Fibroblast of skin of back (primary cell): ENCODE measurements at regions not wholly inside any gene's neighbourhood (a gene's known extent, or its start where the extent isn't known, plus 50 kb on each side); places are given as distances from the start of the nearest gene placed in this dataset.
"Not testable (repeated sequence)": the region's sequence is repeated elsewhere in the genome, so short reads cannot be mapped to it uniquely, and the experiment has no call there.

Source experiments
- DNase-seq: peaks from one replicate; pipeline ENCODE4 v3.0.0-alpha.2; 2013

DNA sequence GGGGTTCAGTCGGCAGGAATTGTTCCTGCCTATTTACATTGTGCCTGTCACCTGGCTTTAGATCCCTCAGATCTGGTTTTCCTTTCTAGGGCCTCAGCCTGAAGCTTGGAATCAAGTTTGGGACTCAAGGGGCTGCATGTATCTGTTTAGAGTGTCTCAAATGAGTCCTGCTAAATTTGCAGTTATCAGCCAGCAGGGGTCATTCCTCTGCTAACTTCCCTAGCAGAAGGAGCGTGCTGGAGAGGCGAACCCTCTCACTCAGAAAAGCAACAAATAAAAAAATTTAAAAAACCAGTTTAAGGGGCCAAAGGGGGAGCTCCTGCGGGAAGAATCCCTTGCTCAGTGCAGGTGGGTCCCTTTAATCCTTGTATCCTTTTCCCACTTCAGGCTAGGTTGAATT lies 1220.2 kb downstream of the JRKL start:
- DNase-seq = peak; percentile 8

DNA sequence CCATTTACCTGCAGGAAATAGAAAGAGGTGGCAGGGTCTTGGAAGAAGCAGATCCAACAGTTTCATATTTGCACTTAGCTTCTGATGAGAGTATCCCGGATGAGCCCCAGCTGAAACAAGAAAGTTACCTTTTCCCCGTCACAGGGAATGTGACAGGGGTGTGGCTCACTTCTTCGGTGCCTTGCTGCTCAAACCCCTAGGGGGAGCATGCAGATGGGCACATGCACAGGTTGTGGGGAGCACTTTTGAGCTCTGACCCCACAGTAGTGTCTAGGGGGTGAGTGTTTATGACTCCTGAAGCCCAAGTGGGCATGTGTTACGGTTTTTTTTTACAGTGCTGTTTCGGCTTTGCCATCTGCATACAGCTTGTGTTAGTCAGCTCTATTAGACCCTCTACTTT lies 1221.0 kb downstream of the JRKL start:
- DNase-seq = no peak

DNA sequence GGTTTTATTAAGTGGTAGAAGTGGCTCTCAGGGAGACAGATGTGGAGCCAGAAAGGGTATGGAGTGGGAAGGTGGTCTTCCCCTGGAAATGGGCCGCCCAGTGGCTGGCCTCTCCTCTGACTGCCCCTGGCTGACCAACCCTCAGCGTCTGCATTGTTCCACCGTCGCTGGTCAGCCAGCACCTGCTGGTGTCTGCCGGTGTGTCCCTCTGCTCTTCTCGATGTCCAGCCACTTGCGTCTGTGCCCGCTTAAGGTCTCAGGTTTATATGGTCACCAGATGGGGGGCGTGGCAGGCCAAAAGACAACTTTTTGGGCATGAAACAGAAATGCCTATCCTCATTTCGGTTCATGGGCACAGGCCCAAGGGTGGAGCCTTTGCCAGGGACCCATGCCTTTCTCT lies 1221.5 kb downstream of the JRKL start:
- no peak for DNase-seq

DNA sequence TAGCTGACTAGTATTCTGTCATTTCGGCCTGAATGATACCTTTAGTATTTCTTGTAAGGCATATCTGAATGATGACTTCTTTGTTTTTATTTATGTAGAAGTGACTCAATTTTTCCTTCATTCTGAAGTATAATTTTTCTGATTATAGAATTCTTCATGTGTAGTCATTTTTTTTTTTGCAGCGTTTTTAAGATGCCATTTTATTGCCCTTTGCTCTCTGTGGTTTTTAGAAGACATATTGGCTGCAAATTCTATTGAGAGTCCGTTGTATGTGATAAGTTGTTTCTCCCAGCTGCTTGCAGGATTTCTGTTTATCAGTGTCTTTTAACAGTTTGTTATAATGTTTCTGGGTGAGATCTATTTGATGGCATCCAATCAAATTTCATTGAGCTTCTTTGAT lies 1224.8 kb downstream of the JRKL start:
- DNase-seq = peak; percentile 44

DNA sequence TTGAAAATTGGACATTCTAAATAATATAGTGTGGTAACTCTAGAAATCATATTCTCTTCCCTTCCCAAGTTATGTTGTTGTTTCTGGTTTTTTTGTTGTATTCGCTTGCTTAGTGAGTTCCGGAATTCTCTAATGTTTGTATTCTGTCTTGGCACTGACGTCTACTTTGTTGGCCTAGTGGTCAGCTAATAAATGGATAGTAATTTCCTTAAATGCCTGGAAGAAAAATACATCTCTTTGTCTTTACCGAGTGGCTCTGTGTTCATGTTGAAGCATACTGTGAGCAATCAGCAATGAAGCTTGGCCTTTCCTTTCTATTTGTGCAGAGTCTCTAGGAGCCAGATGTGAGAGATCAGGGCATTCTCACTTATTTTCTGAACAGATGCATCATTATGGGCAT lies 1225.7 kb downstream of the JRKL start:
- DNase-seq = no peak

DNA sequence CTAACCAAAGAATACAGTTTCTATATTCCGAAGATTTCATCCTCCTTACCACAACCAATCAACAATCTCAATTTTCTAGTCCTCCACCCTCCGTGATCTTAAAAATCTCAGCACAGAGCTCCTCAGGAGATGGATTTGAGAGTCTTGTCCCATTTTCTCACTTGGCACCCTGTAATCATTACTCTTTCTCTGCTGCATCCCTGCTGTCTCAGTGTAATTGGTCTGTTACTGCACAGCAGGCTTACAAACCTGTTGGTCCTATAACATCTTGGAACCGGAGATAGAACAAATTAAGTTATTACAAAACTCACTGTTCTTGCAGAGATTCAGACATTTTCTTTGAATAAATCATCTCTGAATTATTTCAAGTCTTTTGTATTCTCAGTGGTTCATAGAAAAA lies 1227.2 kb downstream of the JRKL start:
- DNase-seq = no peak

DNA sequence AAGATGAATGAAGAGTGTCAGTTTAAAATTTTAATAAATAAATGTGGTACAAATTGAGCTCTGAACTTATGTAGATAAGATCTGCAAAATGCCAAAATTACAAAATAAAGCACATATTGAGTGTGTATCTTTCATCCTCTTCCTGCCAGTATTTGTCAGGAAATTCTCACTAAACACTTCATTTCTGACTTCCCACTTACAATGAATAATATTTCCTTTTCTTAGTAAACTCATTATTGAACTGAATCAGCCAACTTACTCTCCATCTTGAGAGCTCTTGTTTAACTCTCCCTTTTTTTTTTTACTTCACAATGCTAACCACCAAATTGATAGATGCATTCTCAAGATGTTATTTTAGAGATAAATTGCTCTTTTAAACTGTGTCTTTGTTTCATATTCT lies 1230.2 kb downstream of the JRKL start:
- no peak for DNase-seq

DNA sequence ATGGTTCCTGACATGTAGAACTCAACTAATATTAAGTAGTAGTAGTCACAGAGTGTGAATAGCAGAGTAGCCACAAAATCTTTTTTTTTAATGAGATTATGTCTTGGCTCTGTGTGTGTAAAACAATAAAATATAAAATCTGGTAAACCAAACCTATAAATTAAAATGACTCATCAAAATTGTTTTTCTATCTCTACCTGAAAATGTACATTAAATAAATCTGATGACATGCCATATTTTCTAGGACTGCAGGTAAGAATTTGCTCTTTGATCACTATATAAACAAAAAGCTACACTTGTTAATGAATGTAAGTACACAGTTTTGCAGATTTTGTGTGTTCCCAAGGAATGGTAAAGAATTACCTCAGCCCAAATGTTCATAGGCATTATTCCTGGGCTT lies 1231.5 kb downstream of the JRKL start:
- no peak for DNase-seq

DNA sequence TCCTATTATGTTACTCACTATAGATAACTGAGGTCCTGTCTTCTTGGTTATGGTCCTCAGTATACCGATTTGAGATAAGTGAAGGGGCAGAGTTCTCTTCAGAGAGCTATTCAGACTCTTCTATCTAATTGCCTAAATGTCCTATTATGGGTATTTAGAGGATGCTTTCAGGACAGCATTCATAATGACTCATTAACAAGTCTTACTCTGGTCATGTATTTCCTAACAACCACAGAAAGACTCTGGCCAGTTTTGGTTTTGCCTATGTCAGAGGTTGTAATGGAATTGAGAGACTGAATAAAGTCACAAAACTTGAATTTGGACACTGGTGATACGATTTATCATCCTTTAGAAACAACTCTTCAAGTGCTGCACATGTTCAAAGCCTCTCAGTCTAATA lies 1233.0 kb downstream of the JRKL start:
- DNase-seq = no peak

DNA sequence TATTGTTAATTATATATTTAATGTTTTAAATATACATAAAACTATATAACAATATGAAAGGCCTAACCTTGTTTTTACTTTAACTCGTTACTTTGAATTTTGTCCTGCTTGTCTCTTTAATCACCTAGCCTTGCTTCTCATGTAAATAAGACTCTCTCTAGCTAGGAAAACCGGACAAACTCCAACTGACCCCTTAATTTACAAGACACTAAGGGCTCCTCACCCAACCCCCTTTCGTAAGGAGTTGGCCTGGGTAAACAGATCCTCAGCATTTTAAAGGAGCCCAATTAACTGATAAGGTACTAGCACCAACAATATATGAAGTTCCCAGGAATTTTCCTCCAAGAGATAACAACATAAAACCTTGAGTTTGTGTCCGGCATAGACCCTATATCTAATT lies 1246.9 kb downstream of the JRKL start:
- DNase-seq = not testable (repeated sequence)

DNA sequence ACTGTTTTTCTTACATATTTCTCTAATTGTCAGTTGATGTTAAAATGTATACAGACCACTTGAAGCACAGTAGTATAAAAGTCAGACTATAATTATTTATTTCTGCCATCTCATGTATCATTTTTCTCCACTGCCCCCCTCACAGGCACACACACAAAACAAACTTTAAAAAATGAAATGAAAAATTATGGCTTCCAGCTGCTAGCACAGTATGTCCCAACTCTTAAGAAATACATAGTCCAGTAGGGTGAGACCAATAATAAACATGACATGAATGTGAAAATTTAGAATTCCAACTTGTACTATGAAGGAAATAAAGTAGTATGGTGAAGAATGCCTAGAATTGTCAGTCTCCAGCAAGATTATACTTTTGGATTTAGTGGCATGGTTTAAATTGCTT lies 1247.9 kb downstream of the JRKL start:
- DNase-seq = no peak

DNA sequence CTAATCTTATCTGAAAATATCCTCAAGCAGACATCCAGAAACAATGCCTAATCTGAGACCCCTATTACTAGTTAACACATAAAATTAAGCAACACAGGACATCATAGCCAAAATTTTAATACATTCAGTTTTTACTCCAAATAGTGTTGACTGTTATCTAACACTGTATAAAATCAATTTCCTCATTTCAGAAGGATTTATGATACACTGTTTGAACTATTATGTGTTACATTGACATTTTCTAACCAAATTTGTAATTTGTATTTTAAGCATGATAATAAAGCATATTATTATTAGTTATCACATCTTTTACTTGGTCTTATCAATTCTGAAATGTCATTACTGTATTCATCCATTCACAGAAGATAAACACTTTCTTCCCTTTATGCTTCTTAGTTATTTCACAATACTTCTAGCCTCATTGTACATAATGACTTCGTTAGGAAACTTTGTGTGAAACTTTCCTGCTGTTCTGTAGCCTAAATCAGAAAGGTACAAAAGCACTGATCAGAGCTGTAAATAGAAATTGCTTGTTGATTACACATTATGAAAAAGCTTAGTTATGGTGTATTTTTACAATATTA lies 1248.9 kb downstream of the JRKL start:
- no peak for DNase-seq

DNA sequence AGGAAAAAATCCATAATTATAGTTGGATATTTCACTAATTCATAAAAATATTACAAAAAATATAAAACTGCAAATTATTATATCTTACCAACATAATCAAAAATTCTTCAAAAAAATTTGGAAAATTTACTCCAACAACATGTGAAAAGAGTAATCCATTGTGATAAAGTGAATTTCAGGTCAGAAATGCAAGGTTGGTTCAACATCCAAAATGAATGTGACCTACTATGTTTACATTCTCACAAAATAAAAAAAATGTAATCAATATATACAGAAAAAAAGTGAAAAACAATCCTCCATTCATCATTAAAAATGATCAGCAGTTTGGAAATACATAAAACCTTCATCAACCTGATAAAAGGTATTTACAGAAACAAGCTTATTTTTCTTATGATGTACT lies 1252.2 kb downstream of the JRKL start:
- no peak for DNase-seq

DNA sequence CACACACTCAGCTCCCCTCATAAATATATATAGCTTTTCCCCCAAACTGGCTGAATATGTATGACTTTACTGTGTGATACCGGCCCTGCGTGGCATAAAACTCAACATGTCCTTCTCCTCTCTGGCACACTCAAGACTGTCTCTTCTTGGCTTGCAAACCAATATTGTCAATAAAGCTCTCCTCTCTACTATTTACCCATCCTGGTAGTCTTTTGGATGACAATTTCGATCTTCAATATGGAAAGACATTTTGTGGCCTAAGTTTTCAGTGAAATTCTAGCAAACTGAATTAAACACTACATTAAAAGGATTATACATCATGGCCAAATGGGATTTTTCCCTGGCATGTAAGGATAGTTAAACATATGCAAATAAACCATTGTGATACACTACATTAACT lies 1255.9 kb downstream of the JRKL start:
- DNase-seq = no peak

DNA sequence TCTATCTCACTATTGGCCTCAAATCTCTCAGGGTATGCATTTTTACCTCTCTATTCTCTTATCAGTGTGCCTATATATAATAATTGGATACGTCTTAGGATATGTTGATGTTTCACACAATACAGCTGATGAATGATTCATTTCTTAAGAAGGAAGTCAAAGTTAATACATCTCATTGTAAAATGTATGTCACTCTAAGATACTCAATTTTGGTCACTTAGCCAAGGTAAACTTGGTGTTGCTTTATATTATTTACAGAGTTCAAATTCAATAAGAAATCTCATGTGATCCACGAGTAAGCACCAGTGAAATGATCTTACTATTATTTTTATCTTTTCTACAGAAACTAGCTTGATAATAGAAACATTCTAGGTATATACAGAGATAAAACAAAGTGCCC lies 1266.5 kb downstream of the JRKL start:
- DNase-seq = no peak

DNA sequence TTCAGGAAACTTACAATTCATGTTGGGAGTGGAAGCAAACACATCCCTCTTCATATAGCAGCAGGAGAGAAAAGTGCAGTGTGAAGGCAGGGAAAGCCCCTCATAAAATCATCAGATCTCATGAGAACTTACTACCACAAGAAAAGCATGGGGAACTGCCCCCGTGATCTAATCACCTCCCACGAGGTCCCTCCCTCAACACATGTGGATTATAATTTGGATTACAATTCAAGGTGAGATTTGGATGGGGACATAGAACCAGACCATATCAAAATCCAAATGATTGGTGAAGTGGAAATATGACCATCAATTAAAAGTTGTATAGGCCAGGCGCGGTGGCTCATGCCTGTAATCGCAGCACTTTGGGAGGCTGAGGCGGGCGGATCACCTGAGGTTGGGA lies 1268.0 kb downstream of the JRKL start:
- DNase-seq = no peak

DNA sequence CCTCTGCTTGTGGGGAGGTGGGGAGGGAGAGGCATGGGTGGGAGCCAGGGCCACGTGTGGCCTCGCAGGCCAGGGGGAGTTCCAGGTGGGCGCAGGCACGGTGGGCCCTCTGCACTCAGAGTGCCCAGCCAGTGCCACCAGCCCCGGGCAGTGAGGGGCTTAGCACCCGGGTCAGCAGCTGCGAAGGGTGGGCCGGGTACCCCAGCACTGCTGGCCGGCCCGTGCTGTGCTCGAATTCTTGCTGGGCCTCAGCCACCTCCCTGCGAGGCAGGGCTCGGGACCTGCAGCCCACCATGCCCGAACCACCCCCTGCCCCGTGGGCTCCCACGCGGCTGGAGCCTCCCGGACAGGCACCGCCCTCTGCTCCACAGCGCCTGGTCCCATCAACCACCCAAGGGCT lies 1277.2 kb downstream of the JRKL start:
- DNase-seq = no peak

DNA sequence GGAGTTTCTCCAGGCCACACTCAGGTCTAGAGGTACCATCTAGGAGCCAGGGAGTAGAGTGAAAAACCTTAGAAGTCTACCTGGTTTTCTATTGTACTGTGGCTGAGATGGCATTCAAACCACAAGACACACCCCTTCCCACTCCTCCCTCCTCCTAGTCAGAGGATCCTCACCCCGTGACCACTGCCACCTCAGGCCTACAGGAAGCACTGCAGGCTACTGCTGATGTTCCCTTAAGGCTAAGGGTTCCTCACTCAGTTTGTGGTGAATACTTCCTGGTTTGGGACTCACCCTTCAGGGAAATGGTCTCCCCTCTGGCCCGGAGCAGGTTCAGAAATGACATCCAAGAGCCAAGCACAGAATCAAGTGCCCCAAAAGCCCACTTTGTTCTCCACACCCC lies 1293.9 kb downstream of the JRKL start:
- peak; percentile 16 for DNase-seq

DNA sequence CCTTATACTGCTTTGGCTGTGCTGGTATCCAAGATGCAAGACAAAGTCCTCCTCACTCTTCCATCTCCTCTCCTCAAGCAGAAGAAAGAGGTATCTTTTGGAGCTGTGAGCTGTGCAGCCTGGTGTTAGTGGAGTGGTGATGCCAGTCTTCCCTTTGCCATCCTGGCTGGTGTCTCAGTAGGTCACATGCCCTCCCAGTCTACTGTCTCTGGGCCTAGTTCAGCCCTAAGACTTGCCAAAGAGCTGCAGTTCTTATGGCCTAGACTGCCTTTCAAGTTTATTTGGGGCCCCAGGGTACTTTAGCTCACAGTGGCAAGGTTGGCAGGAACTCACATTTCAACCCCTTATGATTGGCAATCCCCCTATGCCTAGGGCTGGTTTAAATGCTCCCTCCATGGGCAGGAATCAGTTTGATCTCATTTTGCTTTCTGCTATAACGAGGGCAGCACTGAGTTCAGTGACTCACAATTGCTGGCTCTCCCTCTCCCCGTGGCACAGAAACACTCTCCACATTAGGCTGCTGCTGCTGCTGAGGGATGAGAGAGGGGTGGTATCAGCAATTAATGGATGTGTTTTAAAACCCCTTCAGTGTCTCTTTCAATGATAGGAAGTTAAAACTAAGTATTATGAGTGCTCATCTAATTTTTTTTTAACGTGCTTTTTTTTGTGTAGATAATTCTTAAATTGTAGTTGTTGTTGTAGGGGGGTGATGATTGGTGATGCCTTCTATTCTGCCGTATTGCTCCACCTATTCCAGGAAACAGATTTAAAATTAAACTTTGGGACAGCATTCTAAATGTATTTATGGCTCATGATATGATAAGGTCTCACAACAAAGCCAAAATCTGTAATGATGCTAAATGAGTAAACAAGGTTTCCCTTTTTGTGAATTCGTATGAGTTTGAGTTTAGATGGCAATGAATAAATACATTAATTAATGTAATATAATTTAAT lies 1295.0 kb downstream of the JRKL start:
- DNase-seq = no peak

DNA sequence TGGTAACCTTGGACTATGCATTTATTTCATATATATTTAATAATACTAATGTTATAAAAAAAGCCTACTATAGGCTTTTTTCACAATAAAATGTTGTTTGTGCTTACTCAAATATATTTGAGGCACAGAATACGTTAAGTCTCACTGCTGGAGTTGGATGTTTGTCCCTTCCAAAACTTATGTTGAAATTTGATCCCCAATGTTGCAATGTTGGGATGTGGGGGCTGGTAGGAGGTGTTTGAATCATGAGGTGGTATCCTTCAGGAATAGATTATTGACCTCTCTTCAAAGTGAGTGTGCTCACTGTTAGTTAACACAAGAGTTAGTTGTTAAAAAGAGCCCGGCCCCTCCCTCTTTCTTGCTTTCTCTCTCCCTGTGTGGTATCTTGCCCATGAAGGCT lies 1295.9 kb downstream of the JRKL start:
- DNase-seq = no peak

DNA sequence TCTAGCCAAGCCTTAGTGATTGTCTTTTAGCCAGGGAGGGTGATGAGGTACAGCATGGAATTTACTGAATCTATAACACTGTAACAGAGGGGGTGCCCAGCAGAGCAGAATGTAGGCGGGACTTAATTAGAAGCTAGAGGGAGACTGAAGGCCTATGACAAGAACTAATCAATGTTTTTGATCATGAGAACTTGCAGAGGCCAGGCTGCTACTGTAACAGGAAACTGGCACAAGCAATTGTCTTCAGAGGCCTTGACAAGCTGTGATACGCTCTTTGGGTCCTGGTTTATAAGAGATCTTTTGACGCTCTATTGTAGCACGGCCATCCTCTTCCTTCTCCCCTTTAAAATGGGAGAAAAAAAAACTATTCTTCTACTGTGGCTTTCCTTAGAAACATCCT lies 1297.3 kb downstream of the JRKL start:
- DNase-seq = no peak

DNA sequence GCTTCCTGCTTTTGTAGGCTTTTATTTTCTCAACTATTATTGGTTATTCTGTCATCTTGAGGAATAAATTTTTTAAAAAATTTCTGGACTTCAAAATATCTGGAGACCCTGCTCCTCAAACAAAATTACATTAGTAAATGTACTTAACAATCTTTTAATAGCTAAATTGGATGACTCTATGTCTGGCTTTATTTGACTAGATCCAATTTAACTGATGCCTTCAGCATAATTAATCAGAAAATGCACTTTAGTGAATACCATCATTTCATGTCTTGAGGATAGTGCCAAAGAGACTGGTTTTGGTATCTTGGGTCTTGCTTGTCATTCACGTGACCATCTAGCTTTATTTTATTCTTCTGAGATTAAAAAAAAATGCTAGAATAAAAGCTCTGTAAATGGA lies 1301.2 kb downstream of the JRKL start:
- no peak for DNase-seq

DNA sequence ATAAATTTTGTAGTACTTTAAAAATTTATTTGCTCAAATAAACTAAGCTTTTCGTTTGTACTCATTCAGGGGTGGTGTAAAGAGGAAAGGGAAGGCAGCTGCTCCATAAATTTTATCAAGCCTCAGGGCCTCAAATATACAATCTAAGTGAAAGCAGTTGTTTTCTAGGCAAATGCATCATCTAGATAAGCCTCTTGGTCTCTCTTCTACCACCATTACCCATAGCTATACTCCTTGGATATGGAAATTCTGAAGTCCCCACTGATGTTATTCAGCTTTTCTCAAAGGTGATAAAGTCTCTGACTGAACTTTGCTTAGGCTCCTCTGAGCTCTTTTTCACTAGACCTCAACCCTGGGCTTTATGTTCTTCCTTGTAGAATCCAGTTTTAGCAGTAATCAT lies 1313.1 kb downstream of the JRKL start:
- no peak for DNase-seq

DNA sequence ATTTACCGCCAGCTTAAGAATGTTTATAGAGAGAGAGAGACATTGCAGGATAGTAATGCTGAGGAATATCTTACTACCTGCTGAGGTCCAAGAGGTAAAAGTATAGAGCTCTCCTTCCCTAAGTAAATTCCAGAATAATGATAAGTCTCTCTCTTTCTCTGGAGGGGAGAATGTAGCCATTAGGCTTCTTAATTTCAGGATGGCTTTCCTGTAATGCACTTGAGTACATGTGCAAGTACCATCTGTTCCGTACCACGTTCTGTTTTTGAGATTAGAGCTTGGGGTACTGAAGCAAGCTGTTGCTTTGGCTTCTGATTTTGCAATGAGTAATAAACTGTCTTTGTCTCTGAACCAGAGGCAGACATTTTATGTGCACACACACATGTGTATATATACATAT lies 1314.0 kb downstream of the JRKL start:
- no peak for DNase-seq

DNA sequence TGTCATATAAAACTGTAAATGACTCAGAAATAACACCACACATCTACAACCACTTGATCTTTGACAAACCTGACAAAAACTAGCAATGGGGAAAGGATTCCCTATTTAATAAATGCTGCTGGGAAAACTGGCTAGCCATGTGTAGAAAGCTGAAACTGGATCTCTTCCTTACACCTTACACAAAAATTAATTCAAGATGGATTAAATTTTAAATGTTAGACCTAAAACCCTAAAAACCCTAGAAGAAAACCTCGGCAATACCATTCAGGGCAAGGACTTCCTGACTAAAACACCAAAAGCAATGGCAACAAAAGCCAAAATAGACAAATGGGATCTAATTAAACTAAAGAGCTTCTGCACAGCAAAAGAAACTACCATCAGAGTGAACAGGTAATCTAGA lies 1315.3 kb upstream of the CNTN5 start:
- peak; percentile 37 for DNase-seq
